GM10248 (cell line): ENCODE measurements at regions not wholly inside any gene's neighbourhood (a gene's known extent, or its start where the extent isn't known, plus 50 kb on each side); places are given as distances from the start of the nearest gene placed in this dataset.

Source experiments
- CTCF ChIA-PET: fragments of 300-600 bp; sonication (Branson Sonifier 250); formaldehyde crosslinking; extraction: SDS; loops from one replicate; lab custom pipeline; 2021; ENCODE audit warnings: antibody characterized with exemption; lab: Yijun Ruan, JAX
- POLR2A ChIA-PET: fragments of 350-650 bp; sonication (Branson Sonifier 250); formaldehyde crosslinking; extraction: SDS; loops from one replicate; lab custom pipeline; 2020; ENCODE audit warnings: antibody characterized with exemption; lab: Yijun Ruan, JAX
- DNase-seq: peaks from one replicate; pipeline ENCODE4 v3.0.0; 2012; ENCODE audit errors: extremely low spot score
- CTCF ChIP-seq: IDR thresholded peaks from 2 replicates; pipeline ENCODE4 v1.5.1; 2012; ENCODE audit warnings: mild to moderate bottlenecking, low read depth; ENCODE audit errors: extremely low read depth, missing control alignments, control extremely low read depth

GRCh38 chr3:190205739-190206138, 85.0 kb upstream of the P3H2 start:
- ChIA-PET POLR2A (interaction anchor here (0.7 kb wide), 1 partner anchor 914 kb away, joined by 6 read pairs; no protein-coding TSS in a partner anchor), CTCF (no interaction called here)
- peak; percentile 46 for DNase-seq
- TF ChIP-seq CTCF, result no peak

- ChIA-PET POLR2A (no interaction called here), CTCF (interaction anchor here (3.3 kb wide), 1 partner anchor 242 kb away, joined by 39 read pairs; no protein-coding TSS in a partner anchor)
- no peak for DNase-seq
- no peak for TF ChIP-seq CTCF
These were observed 83.5 kb upstream of the P3H2 start for GRCh38 chr3:190204200-190204599.

- DNase-seq, result no peak
- POLR2A ChIA-PET, result no interaction called here
- CTCF ChIA-PET, result interaction anchor here (1.4 to 1.5 kb wide), 2 partner anchors 230 to 236 kb away, joined by 5 read pairs; no protein-coding TSS in a partner anchor
- TF ChIP-seq CTCF, result no peak
These were observed 76.7 kb upstream of the P3H2 start for GRCh38 chr3:190197346-190197763.

GRCh38 chr3:190194506-190194905, 73.8 kb upstream of the P3H2 start:
- POLR2A ChIA-PET, result no interaction called here
- no peak for TF ChIP-seq CTCF
- CTCF ChIA-PET, result interaction anchor here (1.2 to 3.6 kb wide), 3 partner anchors 8 to 235 kb away, joined by 3 to 13 read pairs (median 5); no protein-coding TSS in a partner anchor
- no peak for DNase-seq

- DNase-seq, result no peak
- ChIA-PET CTCF (interaction anchor here (1.0 to 3.6 kb wide), 7 partner anchors 17 to 234 kb away, joined by 3 to 13 read pairs (median 4); partner anchors contain the start of gene CLDN1), POLR2A (no interaction called here)
- no peak for TF ChIP-seq CTCF
These were observed 72.5 kb upstream of the P3H2 start for GRCh38 chr3:190193210-190193609.

- ChIA-PET POLR2A (no interaction called here), CTCF (interaction anchor here (1.0 to 3.6 kb wide), 5 partner anchors 18 to 231 kb away, joined by 3 to 13 read pairs (median 4); partner anchors contain the start of gene CLDN1)
- no peak for TF ChIP-seq CTCF
- DNase-seq, result no peak
These were observed 72.0 kb upstream of the P3H2 start for GRCh38 chr3:190192739-190193138.
